ENCODE measurements at regions not wholly inside any gene's neighbourhood (a gene's known extent, or its start where the extent isn't known, plus 50 kb on each side); places are given as distances from the start of the nearest gene placed in this dataset.

DNA sequence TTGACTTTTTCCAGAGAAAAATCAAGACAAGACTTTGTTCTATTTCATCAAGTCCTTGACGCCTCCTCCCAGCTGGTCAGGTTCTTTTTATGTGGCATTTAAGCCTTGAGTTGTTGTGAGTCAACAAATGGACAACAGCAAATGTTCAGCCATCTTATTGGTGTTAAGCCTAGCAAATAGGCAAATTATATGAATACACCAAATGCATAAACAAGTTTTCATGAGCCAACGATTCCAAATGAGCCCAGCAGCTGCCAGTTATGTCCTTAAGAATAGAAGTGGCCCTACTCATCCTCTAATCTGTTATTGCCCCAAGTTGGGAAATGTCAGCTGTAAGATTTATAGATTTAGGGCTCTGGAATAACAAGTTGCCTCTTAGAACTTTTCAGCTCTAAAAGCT is 312.0 kb downstream of the SOX4 start:
- no peaks in the 10 kb centered on the region for H3K27me3 ChIP-seq
- no peak overlapping the region for H3K4me3 ChIP-seq
- intact Hi-C loops (cut with DNase I; ENCODE audit: low total_unique reads) = no loop called here
- DNase-seq (ENCODE audit: low spot score in 2 of 2) = no peak
- H3K9me3 ChIP-seq = no peaks in the 10 kb centered on the region
- no peaks in the 10 kb centered on the region for H3K36me3 ChIP-seq
- H3K27ac ChIP-seq = no peak overlapping the region
- TF ChIP-seq POLR2A (IDR thresholded peaks at IDR 0.05) (no peak), POLR2AphosphoS5 (IDR thresholded peaks at IDR 0.05) (no peak)
- TF ChIP-seq, protein P1, sequence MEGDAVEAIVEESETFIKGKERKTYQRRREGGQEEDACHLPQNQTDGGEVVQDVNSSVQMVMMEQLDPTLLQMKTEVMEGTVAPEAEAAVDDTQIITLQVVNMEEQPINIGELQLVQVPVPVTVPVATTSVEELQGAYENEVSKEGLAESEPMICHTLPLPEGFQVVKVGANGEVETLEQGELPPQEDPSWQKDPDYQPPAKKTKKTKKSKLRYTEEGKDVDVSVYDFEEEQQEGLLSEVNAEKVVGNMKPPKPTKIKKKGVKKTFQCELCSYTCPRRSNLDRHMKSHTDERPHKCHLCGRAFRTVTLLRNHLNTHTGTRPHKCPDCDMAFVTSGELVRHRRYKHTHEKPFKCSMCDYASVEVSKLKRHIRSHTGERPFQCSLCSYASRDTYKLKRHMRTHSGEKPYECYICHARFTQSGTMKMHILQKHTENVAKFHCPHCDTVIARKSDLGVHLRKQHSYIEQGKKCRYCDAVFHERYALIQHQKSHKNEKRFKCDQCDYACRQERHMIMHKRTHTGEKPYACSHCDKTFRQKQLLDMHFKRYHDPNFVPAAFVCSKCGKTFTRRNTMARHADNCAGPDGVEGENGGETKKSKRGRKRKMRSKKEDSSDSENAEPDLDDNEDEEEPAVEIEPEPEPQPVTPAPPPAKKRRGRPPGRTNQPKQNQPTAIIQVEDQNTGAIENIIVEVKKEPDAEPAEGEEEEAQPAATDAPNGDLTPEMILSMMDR (IDR thresholded peaks at IDR 0.05) = no peak
- no peaks in the 10 kb centered on the region for H3K4me1 ChIP-seq

DNA sequence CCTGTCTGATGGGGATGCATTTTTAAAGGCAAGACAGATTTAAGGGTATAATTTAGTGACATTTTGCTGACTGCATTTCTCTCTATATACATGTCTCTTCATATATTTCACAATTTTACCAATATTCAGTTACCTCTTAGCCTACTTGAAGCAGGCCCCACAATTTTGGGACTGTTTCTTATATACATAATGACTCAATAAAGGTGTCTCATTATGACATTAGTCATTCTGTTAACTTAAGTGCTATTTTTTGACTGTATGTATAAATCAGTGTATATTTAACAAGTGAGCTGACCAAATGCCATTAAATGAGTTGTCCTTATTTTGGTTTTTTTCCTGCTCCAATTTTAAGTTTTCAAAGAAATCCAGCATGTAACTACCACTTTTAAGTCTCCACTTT is 313.3 kb downstream of the SOX4 start:
- Histone ChIP-seq H3K4me3 (no peak overlapping the region), H3K36me3 (no peaks in the 10 kb centered on the region), H3K4me1 (no peaks in the 10 kb centered on the region), H3K9me3 (no peaks in the 10 kb centered on the region), H3K27me3 (no peaks in the 10 kb centered on the region), H3K27ac (no peak overlapping the region)
- no peak for DNase-seq (ENCODE audit: low spot score in 2 of 2)
- TF ChIP-seq, protein P1 (IDR thresholded peaks at IDR 0.05) = no peak
- TF ChIP-seq POLR2AphosphoS5 (IDR thresholded peaks at IDR 0.05) (no peak), POLR2A (IDR thresholded peaks at IDR 0.05) (no peak)
- intact Hi-C loops (cut with DNase I; ENCODE audit: low total_unique reads) = no loop called here

DNA sequence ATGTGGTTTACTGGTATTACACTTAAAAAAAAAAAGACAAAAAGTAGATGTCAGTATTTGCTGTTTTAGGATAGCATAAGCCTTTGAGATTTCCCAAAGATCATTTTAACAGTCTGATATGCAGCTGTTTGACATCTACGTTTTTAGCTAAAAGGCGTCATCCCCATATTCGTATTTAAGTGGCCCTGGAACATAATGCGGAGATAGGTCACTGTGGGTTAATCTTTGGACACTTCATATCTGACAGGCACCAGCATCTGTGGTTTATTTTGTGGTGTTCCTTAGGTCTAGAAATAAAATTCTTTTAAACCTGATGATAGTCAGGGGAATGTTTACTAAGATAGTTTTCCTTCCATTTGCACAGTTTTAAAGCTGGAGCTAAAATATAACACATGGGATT is 313.7 kb downstream of the SOX4 start:
- Histone ChIP-seq H3K27ac (no peak overlapping the region), H3K27me3 (no peaks in the 10 kb centered on the region), H3K9me3 (no peaks in the 10 kb centered on the region), H3K4me1 (no peaks in the 10 kb centered on the region), H3K36me3 (no peaks in the 10 kb centered on the region), H3K4me3 (no peak overlapping the region)
- intact Hi-C loops (cut with DNase I; ENCODE audit: low total_unique reads) = no loop called here
- no peak for TF ChIP-seq POLR2A (IDR thresholded peaks at IDR 0.05)
- TF ChIP-seq POLR2AphosphoS5 (IDR thresholded peaks at IDR 0.05) = no peak
- TF ChIP-seq, protein P1 (IDR thresholded peaks at IDR 0.05) = no peak
- no peak for DNase-seq (ENCODE audit: low spot score in 2 of 2)

DNA sequence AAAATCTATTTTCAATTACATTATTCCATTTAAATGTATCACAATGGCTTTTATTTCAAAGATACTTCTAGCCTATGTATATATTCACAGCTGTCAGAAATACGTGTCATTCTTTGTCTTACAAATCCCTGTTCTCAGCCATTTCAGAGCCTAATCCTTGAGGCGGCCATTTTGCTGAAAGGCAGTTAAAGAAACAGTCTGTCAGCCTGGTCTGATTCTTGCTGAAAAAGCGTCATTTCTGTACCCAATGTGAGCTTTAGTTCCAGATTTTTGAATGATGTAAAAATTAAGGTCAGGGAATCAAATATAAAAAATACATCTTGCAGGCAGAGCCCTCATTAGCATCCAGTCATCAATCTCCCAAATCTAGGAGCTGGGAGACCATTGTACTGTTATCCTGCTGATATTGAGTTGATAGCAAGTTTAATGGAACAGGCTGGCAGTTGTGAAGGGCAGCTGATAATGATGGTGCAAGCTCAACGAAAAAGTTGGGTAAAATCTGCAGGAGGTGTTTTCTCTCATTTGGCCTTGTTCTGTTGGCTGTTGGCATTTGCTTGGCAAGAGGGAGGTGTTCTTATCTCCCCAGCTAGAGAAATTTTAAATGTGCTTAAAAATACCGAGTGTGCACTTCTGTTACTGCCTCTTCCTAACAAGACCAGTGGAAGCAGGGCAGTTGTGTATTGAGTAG is 314.8 kb downstream of the SOX4 start:
- no peak overlapping the region for H3K4me3 ChIP-seq
- H3K27me3 ChIP-seq = no peaks in the 10 kb centered on the region
- TF ChIP-seq, protein P1 (IDR thresholded peaks at IDR 0.05) = no peak
- TF ChIP-seq POLR2AphosphoS5 (IDR thresholded peaks at IDR 0.05) (no peak), POLR2A (IDR thresholded peaks at IDR 0.05) (no peak)
- intact Hi-C loops (cut with DNase I; ENCODE audit: low total_unique reads) = no loop called here
- no peak overlapping the region for H3K27ac ChIP-seq
- no peak for DNase-seq (ENCODE audit: low spot score in 2 of 2)
- H3K4me1 ChIP-seq = no peaks in the 10 kb centered on the region
- no peaks in the 10 kb centered on the region for H3K36me3 ChIP-seq
- no peaks in the 10 kb centered on the region for H3K9me3 ChIP-seq

DNA sequence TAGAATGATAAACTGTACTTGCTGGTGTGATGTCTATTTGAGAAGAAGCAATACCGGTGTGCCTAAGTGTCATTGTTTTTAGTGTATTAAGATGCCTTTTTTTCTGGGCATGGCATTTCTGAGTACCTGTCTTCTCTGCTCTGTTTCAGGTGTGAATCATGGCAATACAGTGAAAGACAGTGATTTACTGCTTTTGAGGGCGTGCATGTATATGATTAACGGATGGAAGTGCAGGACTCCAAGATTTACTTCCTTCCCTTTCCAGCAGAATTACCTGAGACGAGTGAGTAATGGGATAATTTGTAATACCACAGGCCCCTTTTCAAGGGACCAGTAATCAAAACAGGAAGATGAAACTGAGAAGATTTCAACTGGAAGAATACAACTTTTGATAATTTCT is 315.8 kb downstream of the SOX4 start:
- DNase-seq (ENCODE audit: low spot score in 2 of 2) = no peak
- no peaks in the 10 kb centered on the region for H3K4me1 ChIP-seq
- no peak overlapping the region for H3K4me3 ChIP-seq
- no peaks in the 10 kb centered on the region for H3K36me3 ChIP-seq
- H3K27ac ChIP-seq = no peak overlapping the region
- H3K9me3 ChIP-seq = no peaks in the 10 kb centered on the region
- H3K27me3 ChIP-seq = no peaks in the 10 kb centered on the region
- TF ChIP-seq POLR2A (IDR thresholded peaks at IDR 0.05) (no peak), POLR2AphosphoS5 (IDR thresholded peaks at IDR 0.05) (no peak)
- TF ChIP-seq, protein P1 (IDR thresholded peaks at IDR 0.05) = no peak
- intact Hi-C loops (cut with DNase I; ENCODE audit: low total_unique reads) = no loop called here

Measured in breast epithelium (tissue), 4 donors.